WTC11 (cell line): ENCODE measurements at regions not wholly inside any gene's neighbourhood (a gene's known extent, or its start where the extent isn't known, plus 50 kb on each side); places are given as distances from the start of the nearest gene placed in this dataset.

ENCODE experiments used
- ATAC-seq: fragments of 200-7000 bp; cut with Tn5 transposase; 2 replicates; pipeline ENCODE4 v1.10.0; 2021; ENCODE audit warnings: mild to moderate bottlenecking, moderate library complexity
- CTCF ChIA-PET: fragments of 300-600 bp; sonication (Branson Sonifier 250); formaldehyde crosslinking; loops from one replicate; lab custom pipeline; 2021; ENCODE audit warnings: antibody characterized with exemption; lab: Charles Lee
- POLR2A ChIA-PET: fragments of 350-600 bp; sonication (Branson Sonifier 250); formaldehyde crosslinking; loops from one replicate; lab custom pipeline; 2021; ENCODE audit warnings: antibody characterized with exemption; lab: Charles Lee
- DNase-seq: peaks from one replicate; pipeline ENCODE4 v3.0.0; 2021; ENCODE audit warnings: low spot score
- H3K27ac Mint-ChIP-seq: 2 replicates; pipeline ENCODE4 v1.8.0; 2021; ENCODE audit warnings: mixed read lengths
- H3K27me3 Mint-ChIP-seq: 2 replicates; pipeline ENCODE4 v1.8.0; 2021; ENCODE audit warnings: low read depth, mild to moderate bottlenecking, moderate library complexity, mixed read lengths
- H3K36me3 Mint-ChIP-seq: 2 replicates; pipeline ENCODE4 v1.8.0; 2021; ENCODE audit warnings: mixed read lengths
- H3K4me1 Mint-ChIP-seq: 2 replicates; pipeline ENCODE4 v1.8.0; 2022; ENCODE audit warnings: mixed read lengths
- H3K4me3 Mint-ChIP-seq: 2 replicates; pipeline ENCODE4 v1.8.0; 2021; ENCODE audit warnings: mild to moderate bottlenecking, moderate library complexity, mixed read lengths
- H3K9me3 Mint-ChIP-seq: 2 replicates; pipeline ENCODE4 v1.8.0; 2021; ENCODE audit warnings: mixed read lengths
- ATF1 ChIP-seq: sonication (generic); formaldehyde crosslinking; IDR thresholded peaks from 2 replicates; pipeline ENCODE4 v1.8.1; 2023; ENCODE audit warnings: mild to moderate bottlenecking, moderate library complexity, missing genetic modification reagents
- ESRRA ChIP-seq: sonication (generic); formaldehyde crosslinking; IDR thresholded peaks from 2 replicates; pipeline ENCODE4 v1.8.1; 2022; ENCODE audit warnings: mild to moderate bottlenecking, missing genetic modification reagents, borderline replicate concordance
- FOXJ3 ChIP-seq: sonication (generic); formaldehyde crosslinking; IDR thresholded peaks from 2 replicates; pipeline ENCODE4 v1.9.0; 2021; ENCODE audit warnings: missing genetic modification reagents, mild to moderate bottlenecking, borderline replicate concordance
- GABPB1 ChIP-seq: sonication (generic); formaldehyde crosslinking; IDR thresholded peaks from 2 replicates; pipeline ENCODE4 v1.8.1; 2023; ENCODE audit warnings: mild to moderate bottlenecking, missing genetic modification reagents
- JUN ChIP-seq: sonication (generic); formaldehyde crosslinking; IDR thresholded peaks from 2 replicates; pipeline ENCODE4 v1.8.0; 2023; ENCODE audit warnings: mild to moderate bottlenecking, missing genetic modification reagents
- NR1H2 ChIP-seq: sonication (generic); formaldehyde crosslinking; IDR thresholded peaks from 2 replicates; pipeline ENCODE4 v1.9.0; 2021; ENCODE audit warnings: mild to moderate bottlenecking, moderate library complexity, missing genetic modification reagents
- SMAD3 ChIP-seq: sonication (generic); formaldehyde crosslinking; IDR thresholded peaks from 2 replicates; pipeline ENCODE4 v1.8.0; 2022; ENCODE audit warnings: missing genetic modification reagents, mild to moderate bottlenecking, borderline replicate concordance
- SOX15 ChIP-seq: fragments of 250-450 bp; sonication (Bioruptor Pico); IDR thresholded peaks from 2 replicates; pipeline ENCODE4 v1.9.0; 2021; ENCODE audit warnings: mild to moderate bottlenecking
- TCF7 ChIP-seq: sonication (generic); formaldehyde crosslinking; IDR thresholded peaks from 2 replicates; pipeline ENCODE4 v1.8.0; 2022; ENCODE audit warnings: mild to moderate bottlenecking, low read depth, missing genetic modification reagents, moderate library complexity
- TEAD1 ChIP-seq: sonication (generic); formaldehyde crosslinking; IDR thresholded peaks from 2 replicates; pipeline ENCODE4 v1.8.0; 2022; ENCODE audit warnings: mild to moderate bottlenecking, missing genetic modification reagents
- ZNF138 ChIP-seq: sonication (generic); formaldehyde crosslinking; conservative IDR thresholded peaks from 2 replicates; pipeline ENCODE4 v1.8.1; 2022; ENCODE audit warnings: mild to moderate bottlenecking, moderate library complexity, missing genetic modification reagents
- ZNF219 ChIP-seq: sonication (generic); formaldehyde crosslinking; IDR thresholded peaks from 2 replicates; pipeline ENCODE4 v1.8.0; 2023; ENCODE audit warnings: missing genetic modification reagents, mild to moderate bottlenecking, borderline replicate concordance
- ZNF263 ChIP-seq: sonication (generic); formaldehyde crosslinking; IDR thresholded peaks from 2 replicates; pipeline ENCODE4 v1.8.1; 2022; ENCODE audit warnings: low read depth, mild to moderate bottlenecking, moderate library complexity, missing genetic modification reagents
- TF ChIP-seq, protein P1 (sequence below): sonication (generic); formaldehyde crosslinking; IDR thresholded peaks from 2 replicates; pipeline ENCODE4 v1.8.1; 2022; ENCODE audit warnings: low read depth, mild to moderate bottlenecking, moderate library complexity, missing genetic modification reagents, borderline replicate concordance
- TF ChIP-seq, protein P2 (sequence below): sonication (generic); formaldehyde crosslinking; IDR thresholded peaks from 2 replicates; pipeline ENCODE4 v1.8.1; 2023; ENCODE audit warnings: mild to moderate bottlenecking, missing genetic modification reagents
- TF ChIP-seq, protein P3 (sequence below): fragments of 250-450 bp; sonication (Bioruptor Pico); IDR thresholded peaks from 2 replicates; pipeline ENCODE4 v1.9.0; 2021; ENCODE audit warnings: mild to moderate bottlenecking, borderline replicate concordance
- TF ChIP-seq, protein P4 (sequence below): sonication (generic); formaldehyde crosslinking; conservative IDR thresholded peaks from 2 replicates; pipeline ENCODE4 v1.8.1; 2022; ENCODE audit warnings: mild to moderate bottlenecking, missing genetic modification reagents
- TF ChIP-seq, protein P5 (sequence below): sonication (generic); formaldehyde crosslinking; IDR thresholded peaks from 2 replicates; pipeline ENCODE4 v1.8.0; 2022; ENCODE audit warnings: mild to moderate bottlenecking, missing genetic modification reagents
- TF ChIP-seq, protein P6 (sequence below): fragments of 250-450 bp; sonication (Bioruptor Pico); conservative IDR thresholded peaks from 2 replicates; pipeline ENCODE4 v1.9.0; 2021; ENCODE audit warnings: mild to moderate bottlenecking
- TF ChIP-seq, protein P7 (sequence below): sonication (generic); formaldehyde crosslinking; IDR thresholded peaks from 2 replicates; pipeline ENCODE4 v1.8.0; 2022; ENCODE audit warnings: mild to moderate bottlenecking, missing genetic modification reagents
- TF ChIP-seq, protein P8 (sequence below): fragments of 250-450 bp; sonication (Bioruptor Pico); IDR thresholded peaks from 2 replicates; pipeline ENCODE4 v1.9.0; 2021; ENCODE audit warnings: moderate library complexity, mild to moderate bottlenecking, inconsistent platforms, borderline replicate concordance
- TF ChIP-seq, protein P9 (sequence below): fragments of 250-450 bp; sonication (Bioruptor Pico); IDR thresholded peaks from 2 replicates; pipeline ENCODE4 v2.1.2; 2022; ENCODE audit warnings: mild to moderate bottlenecking, moderate library complexity

DNA sequence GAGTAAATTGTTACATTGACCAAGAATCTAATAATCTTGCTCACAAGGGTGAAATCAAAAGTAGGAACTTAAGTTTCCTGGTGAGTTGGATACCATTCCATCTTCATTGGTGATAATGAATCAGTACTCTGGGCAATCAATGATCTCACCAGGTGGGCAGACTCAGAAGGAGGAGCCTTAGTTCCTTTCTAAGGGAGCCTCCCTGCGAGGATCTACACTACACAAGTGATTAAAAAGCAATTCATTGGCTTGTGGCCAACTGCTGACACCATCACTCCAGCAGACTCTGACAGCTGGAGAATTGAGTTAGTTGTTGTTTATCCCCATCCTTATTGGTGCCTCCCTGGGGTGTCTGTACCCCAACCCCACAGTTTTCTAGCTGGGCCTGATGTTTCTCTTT lies 84.1 kb upstream of the VANGL1 start:
- ChIA-PET CTCF (interaction anchor here (0.6 kb wide), 1 partner anchor 8 kb away, joined by 4 read pairs; no protein-coding TSS in a partner anchor), POLR2A (no interaction called here)
- Mint-ChIP-seq H3K4me3 (no peak overlapping the region), H3K9me3 (no peaks in the 10 kb centered on the region), H3K27ac (no peak overlapping the region), H3K4me1 (peaks cover 6% of the 10 kb centered on the region), H3K27me3 (no peaks in the 10 kb centered on the region; the same call in 1 of the 2 replicates), H3K36me3 (no peaks in the 10 kb centered on the region)
- peak; percentile 80 for ATAC-seq
- TF ChIP-seq JUN (CRISPR knock-in tag) (no peak), GABPB1 (CRISPR knock-in tag) (no peak), ESRRA (no peak), SMAD3 (CRISPR knock-in tag) (no peak), NR1H2 (no peak), ZNF219 (CRISPR knock-in tag) (no peak), ZNF263 (no peak)
- TF ChIP-seq, protein P1, sequence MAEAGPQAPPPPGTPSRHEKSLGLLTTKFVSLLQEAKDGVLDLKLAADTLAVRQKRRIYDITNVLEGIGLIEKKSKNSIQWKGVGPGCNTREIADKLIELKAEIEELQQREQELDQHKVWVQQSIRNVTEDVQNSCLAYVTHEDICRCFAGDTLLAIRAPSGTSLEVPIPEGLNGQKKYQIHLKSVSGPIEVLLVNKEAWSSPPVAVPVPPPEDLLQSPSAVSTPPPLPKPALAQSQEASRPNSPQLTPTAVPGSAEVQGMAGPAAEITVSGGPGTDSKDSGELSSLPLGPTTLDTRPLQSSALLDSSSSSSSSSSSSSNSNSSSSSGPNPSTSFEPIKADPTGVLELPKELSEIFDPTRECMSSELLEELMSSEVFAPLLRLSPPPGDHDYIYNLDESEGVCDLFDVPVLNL (CRISPR knock-in tag): no peak
- TF ChIP-seq, protein P2, sequence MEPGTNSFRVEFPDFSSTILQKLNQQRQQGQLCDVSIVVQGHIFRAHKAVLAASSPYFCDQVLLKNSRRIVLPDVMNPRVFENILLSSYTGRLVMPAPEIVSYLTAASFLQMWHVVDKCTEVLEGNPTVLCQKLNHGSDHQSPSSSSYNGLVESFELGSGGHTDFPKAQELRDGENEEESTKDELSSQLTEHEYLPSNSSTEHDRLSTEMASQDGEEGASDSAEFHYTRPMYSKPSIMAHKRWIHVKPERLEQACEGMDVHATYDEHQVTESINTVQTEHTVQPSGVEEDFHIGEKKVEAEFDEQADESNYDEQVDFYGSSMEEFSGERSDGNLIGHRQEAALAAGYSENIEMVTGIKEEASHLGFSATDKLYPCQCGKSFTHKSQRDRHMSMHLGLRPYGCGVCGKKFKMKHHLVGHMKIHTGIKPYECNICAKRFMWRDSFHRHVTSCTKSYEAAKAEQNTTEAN (CRISPR knock-in tag): no peak
- TF ChIP-seq, protein P3, sequence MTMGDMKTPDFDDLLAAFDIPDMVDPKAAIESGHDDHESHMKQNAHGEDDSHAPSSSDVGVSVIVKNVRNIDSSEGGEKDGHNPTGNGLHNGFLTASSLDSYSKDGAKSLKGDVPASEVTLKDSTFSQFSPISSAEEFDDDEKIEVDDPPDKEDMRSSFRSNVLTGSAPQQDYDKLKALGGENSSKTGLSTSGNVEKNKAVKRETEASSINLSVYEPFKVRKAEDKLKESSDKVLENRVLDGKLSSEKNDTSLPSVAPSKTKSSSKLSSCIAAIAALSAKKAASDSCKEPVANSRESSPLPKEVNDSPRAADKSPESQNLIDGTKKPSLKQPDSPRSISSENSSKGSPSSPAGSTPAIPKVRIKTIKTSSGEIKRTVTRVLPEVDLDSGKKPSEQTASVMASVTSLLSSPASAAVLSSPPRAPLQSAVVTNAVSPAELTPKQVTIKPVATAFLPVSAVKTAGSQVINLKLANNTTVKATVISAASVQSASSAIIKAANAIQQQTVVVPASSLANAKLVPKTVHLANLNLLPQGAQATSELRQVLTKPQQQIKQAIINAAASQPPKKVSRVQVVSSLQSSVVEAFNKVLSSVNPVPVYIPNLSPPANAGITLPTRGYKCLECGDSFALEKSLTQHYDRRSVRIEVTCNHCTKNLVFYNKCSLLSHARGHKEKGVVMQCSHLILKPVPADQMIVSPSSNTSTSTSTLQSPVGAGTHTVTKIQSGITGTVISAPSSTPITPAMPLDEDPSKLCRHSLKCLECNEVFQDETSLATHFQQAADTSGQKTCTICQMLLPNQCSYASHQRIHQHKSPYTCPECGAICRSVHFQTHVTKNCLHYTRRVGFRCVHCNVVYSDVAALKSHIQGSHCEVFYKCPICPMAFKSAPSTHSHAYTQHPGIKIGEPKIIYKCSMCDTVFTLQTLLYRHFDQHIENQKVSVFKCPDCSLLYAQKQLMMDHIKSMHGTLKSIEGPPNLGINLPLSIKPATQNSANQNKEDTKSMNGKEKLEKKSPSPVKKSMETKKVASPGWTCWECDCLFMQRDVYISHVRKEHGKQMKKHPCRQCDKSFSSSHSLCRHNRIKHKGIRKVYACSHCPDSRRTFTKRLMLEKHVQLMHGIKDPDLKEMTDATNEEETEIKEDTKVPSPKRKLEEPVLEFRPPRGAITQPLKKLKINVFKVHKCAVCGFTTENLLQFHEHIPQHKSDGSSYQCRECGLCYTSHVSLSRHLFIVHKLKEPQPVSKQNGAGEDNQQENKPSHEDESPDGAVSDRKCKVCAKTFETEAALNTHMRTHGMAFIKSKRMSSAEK (CRISPR knock-in tag): no peak
- TF ChIP-seq, protein P4, sequence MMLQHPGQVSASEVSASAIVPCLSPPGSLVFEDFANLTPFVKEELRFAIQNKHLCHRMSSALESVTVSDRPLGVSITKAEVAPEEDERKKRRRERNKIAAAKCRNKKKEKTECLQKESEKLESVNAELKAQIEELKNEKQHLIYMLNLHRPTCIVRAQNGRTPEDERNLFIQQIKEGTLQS (CRISPR knock-in tag): no peak
- TF ChIP-seq, protein P5, sequence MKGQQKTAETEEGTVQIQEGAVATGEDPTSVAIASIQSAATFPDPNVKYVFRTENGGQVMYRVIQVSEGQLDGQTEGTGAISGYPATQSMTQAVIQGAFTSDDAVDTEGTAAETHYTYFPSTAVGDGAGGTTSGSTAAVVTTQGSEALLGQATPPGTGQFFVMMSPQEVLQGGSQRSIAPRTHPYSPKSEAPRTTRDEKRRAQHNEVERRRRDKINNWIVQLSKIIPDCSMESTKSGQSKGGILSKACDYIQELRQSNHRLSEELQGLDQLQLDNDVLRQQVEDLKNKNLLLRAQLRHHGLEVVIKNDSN (CRISPR knock-in tag): no peak
- TF ChIP-seq, protein P6, sequence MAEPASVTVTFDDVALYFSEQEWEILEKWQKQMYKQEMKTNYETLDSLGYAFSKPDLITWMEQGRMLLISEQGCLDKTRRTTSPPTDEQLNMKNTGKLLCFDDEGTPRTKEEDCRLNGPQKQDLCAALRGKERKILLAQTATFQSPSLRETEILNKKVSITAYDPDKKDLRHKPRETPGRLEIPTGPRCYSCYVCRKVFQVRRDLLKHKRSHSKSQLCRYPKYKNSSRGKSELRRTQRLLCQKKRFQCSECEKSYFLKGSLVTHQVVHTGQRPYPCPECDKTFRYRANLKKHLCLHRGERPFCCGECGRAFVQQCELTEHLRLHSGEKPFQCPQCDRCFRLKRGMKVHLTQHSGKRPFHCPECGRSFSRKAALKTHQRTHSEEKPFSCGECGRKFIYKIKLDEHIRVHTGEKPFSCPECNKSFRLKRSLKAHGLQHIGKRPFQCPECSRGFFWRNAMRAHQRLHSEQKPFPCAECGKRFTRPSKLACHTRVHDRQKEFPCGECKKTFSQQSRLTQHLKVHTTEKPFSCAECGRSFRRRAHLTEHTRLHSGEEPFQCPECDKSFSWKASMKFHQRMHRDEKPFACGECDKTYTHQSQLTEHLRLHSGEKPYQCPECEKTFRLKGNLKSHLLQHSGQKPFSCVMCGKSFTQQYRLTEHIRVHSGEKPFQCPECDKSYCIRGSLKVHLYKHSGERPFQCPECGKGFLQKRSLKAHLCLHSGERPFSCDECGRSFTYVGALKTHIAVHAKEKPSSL (CRISPR knock-in tag): no peak
- DNase-seq: no peak

DNA sequence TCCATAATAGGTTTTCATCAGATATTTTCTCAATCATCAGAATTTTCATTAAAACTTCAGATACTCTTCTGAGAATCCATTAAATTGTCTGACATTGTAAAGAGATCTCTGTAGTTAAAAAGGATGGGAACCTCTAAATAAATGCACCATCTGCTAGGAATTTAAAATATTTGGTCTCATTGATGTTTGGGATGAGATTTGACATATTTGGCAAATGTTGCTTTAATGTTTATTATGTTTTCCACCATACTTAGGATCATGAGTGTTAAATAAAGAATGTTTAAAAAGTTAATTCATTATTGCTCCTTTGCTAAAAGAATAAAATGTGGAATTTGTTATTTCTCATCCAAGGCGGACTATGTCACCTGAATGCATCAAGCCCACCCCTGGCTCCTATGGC lies 85.5 kb upstream of the VANGL1 start:
- Mint-ChIP-seq H3K4me1 (peaks cover 6% of the 10 kb centered on the region), H3K27me3 (no peaks in the 10 kb centered on the region), H3K27ac (no peak overlapping the region), H3K4me3 (no peak overlapping the region), H3K9me3 (no peaks in the 10 kb centered on the region), H3K36me3 (no peaks in the 10 kb centered on the region)
- ChIA-PET POLR2A (no interaction called here), CTCF (no interaction called here)
- no peak for ATAC-seq
- no peak for DNase-seq
- TF ChIP-seq FOXJ3 (CRISPR knock-in tag) (no peak), ATF1 (CRISPR knock-in tag) (no peak), TCF7 (CRISPR knock-in tag) (no peak), NR1H2 (no peak), SOX15 (CRISPR knock-in tag) (no peak), ZNF138 (no peak), TEAD1 (CRISPR knock-in tag) (no peak)
- TF ChIP-seq, protein P7, sequence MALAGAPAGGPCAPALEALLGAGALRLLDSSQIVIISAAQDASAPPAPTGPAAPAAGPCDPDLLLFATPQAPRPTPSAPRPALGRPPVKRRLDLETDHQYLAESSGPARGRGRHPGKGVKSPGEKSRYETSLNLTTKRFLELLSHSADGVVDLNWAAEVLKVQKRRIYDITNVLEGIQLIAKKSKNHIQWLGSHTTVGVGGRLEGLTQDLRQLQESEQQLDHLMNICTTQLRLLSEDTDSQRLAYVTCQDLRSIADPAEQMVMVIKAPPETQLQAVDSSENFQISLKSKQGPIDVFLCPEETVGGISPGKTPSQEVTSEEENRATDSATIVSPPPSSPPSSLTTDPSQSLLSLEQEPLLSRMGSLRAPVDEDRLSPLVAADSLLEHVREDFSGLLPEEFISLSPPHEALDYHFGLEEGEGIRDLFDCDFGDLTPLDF (CRISPR knock-in tag): no peak
- TF ChIP-seq, protein P8, sequence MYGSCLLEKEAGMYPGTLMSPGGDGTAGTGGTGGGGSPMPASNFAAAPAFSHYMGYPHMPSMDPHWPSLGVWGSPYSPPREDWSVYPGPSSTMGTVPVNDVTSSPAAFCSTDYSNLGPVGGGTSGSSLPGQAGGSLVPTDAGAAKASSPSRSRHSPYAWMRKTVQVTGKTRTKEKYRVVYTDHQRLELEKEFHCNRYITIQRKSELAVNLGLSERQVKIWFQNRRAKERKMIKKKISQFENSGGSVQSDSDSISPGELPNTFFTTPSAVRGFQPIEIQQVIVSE: no peak
- TF ChIP-seq, protein P9, sequence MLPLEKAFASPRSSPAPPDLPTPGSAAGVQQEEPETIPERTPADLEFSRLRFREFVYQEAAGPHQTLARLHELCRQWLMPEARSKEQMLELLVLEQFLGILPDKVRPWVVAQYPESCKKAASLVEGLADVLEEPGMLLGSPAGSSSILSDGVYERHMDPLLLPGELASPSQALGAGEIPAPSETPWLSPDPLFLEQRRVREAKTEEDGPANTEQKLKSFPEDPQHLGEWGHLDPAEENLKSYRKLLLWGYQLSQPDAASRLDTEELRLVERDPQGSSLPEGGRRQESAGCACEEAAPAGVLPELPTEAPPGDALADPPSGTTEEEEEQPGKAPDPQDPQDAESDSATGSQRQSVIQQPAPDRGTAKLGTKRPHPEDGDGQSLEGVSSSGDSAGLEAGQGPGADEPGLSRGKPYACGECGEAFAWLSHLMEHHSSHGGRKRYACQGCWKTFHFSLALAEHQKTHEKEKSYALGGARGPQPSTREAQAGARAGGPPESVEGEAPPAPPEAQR (CRISPR knock-in tag): no peak
